IMR-90 (cell line): ENCODE measurements at regions not wholly inside any gene's neighbourhood (a gene's known extent, or its start where the extent isn't known, plus 50 kb on each side); places are given as distances from the start of the nearest gene placed in this dataset.

Source experiments
- ATAC-seq: fragments of 200-7000 bp; cut with Tn5 transposase; 2 replicates; pipeline ENCODE4 v1.9.1; 2020; ENCODE audit warnings: low read depth, mild to moderate bottlenecking, moderate library complexity
- BruUV-seq: library from RNA; stranded (reverse); fragments of 400-500 nt; replicated peaks from 2 replicates; lab custom pipeline; 2021; lab: Mats Ljungman, UMichigan
- CTCF ChIA-PET: fragments of 300-600 bp; formaldehyde crosslinking; extraction: SDS; loops from one replicate; lab custom pipeline; 2021; ENCODE audit warnings: antibody characterized with exemption; lab: Yijun Ruan, JAX
- POLR2A ChIA-PET: fragments of 300-600 bp; sonication (Branson Sonifier 250); formaldehyde crosslinking; loops from one replicate; lab custom pipeline; 2022; ENCODE audit warnings: antibody characterized with exemption; ENCODE audit not compliant: unreplicated experiment; lab: Charles Lee
- DNase-seq: peaks from one replicate; pipeline ENCODE4 v3.0.0; 2013
- H2AFZ ChIP-seq: replicated peaks from 2 replicates; pipeline ENCODE3; 2013; ENCODE audit warnings: low read length, mild to moderate bottlenecking; ENCODE audit not compliant: poor library complexity
- H2AK5ac ChIP-seq: 2 replicates; pipeline ENCODE4 v1.6.1; 2013; ENCODE audit warnings: low read depth, low read length, inconsistent platforms
- H2AK9ac ChIP-seq: replicated peaks from 2 replicates; pipeline ENCODE3; 2013; ENCODE audit warnings: mild to moderate bottlenecking, low read depth, low read length, moderate library complexity; ENCODE audit not compliant: poor library complexity
- H2BK120ac ChIP-seq: 2 replicates; pipeline ENCODE4 v1.6.1; 2013; ENCODE audit warnings: low read depth, low read length, inconsistent platforms
- H2BK15ac ChIP-seq: 3 replicates; pipeline ENCODE4 v1.6.1; 2013; ENCODE audit warnings: low read depth, low read length, inconsistent platforms
- H2BK20ac ChIP-seq: 2 replicates; pipeline ENCODE4 v1.6.1; 2013; ENCODE audit warnings: low read depth, mild to moderate bottlenecking, inconsistent platforms, low read length, moderate library complexity
- H2BK5ac ChIP-seq: 2 replicates; pipeline ENCODE4 v1.6.1; 2013; ENCODE audit warnings: mild to moderate bottlenecking, low read depth, low read length, inconsistent platforms; ENCODE audit not compliant: poor library complexity, severe bottlenecking
- H3K14ac ChIP-seq: replicated peaks from 2 replicates; pipeline ENCODE4 v1.6.1; 2013; ENCODE audit warnings: low read depth, low read length, inconsistent platforms
- H3K18ac ChIP-seq: 2 replicates; pipeline ENCODE4 v1.6.1; 2013; ENCODE audit warnings: low read depth, low read length, control low read depth
- H3K23ac ChIP-seq: 2 replicates; pipeline ENCODE4 v1.6.1; 2013; ENCODE audit warnings: low read depth, low read length, inconsistent platforms
- H3K27ac ChIP-seq: 2 replicates; pipeline ENCODE4 v1.5.1; 2013; ENCODE audit warnings: mild to moderate bottlenecking, control low read depth, low read length; ENCODE audit not compliant: insufficient read depth
- H3K27me3 ChIP-seq: 2 replicates; pipeline ENCODE4 v1.6.1; 2013; ENCODE audit warnings: low read length; ENCODE audit not compliant: control insufficient read depth, insufficient read depth
- H3K36me3 ChIP-seq: 2 replicates; pipeline ENCODE4 v1.6.1; 2013; ENCODE audit warnings: low read length, mixed read lengths; ENCODE audit not compliant: control insufficient read depth, insufficient read depth
- H3K4ac ChIP-seq: 2 replicates; pipeline ENCODE4 v1.6.1; 2013; ENCODE audit warnings: low read depth, low read length, inconsistent platforms
- H3K4me1 ChIP-seq: 2 replicates; pipeline ENCODE4 v1.6.1; 2013; ENCODE audit warnings: low read length, mixed read lengths; ENCODE audit not compliant: control insufficient read depth, insufficient read depth
- H3K4me2 ChIP-seq: 2 replicates; pipeline ENCODE4 v1.6.1; 2013; ENCODE audit warnings: low read depth, mild to moderate bottlenecking, control low read depth, low read length, moderate library complexity
- H3K4me3 ChIP-seq: 2 replicates; pipeline ENCODE4 v1.5.1; 2013; ENCODE audit warnings: low read depth, mild to moderate bottlenecking, control low read depth, low read length, moderate library complexity; ENCODE audit not compliant: insufficient read depth
- H3K56ac ChIP-seq: 2 replicates; pipeline ENCODE4 v1.6.1; 2013; ENCODE audit warnings: low read length, inconsistent platforms; ENCODE audit not compliant: insufficient read depth; ENCODE audit errors: extremely low read depth
- H3K79me1 ChIP-seq, 2 experiments: 2 replicates each; pipeline ENCODE4 v1.6.1; 2013; ENCODE audit warnings: low read length in 2 of 2, inconsistent platforms in 1 of 2, low read depth in 1 of 2
- H3K9ac ChIP-seq: 2 replicates; pipeline ENCODE4 v1.6.1; 2013; ENCODE audit warnings: low read depth, low read length, control low read depth
- H3K9me1 ChIP-seq: 2 replicates; pipeline ENCODE4 v1.6.1; 2013; ENCODE audit warnings: low read length, inconsistent platforms; ENCODE audit not compliant: insufficient read depth
- H3K9me3 ChIP-seq: 2 replicates; pipeline ENCODE4 v1.6.1; 2013; ENCODE audit warnings: low read length; ENCODE audit not compliant: control insufficient read depth, insufficient read depth
- H4K20me1 ChIP-seq: 2 replicates; pipeline ENCODE4 v1.6.1; 2013; ENCODE audit warnings: low read length, inconsistent platforms; ENCODE audit not compliant: insufficient read depth
- H4K5ac ChIP-seq: 2 replicates; pipeline ENCODE4 v1.6.1; 2013; ENCODE audit warnings: mild to moderate bottlenecking, low read depth, low read length, control low read depth
- H4K8ac ChIP-seq, 2 experiments: 2 replicates each; pipeline ENCODE4 v1.6.1; 2013; ENCODE audit warnings: low read depth in 2 of 2, low read length in 2 of 2, control low read depth in 1 of 2, inconsistent platforms in 1 of 2
- H4K91ac ChIP-seq: 2 replicates; pipeline ENCODE4 v1.6.1; 2013; ENCODE audit warnings: low read depth, low read length, inconsistent platforms; ENCODE audit not compliant: insufficient read depth
- BHLHE40 ChIP-seq: fragments of 150-350 bp; IDR thresholded peaks from 2 replicates; pipeline ENCODE4 v1.6.1; 2016; ENCODE audit warnings: mild to moderate bottlenecking, low read depth, low read length
- CHD1 ChIP-seq: IDR thresholded peaks from 2 replicates; pipeline ENCODE4 v1.6.1; 2012; ENCODE audit warnings: low read depth, low read length, improper control_type of control experiment
- ELK1 ChIP-seq: fragments of 150-350 bp; IDR thresholded peaks from 2 replicates; pipeline ENCODE4 v1.6.1; 2016; ENCODE audit warnings: low read depth, mild to moderate bottlenecking, low read length, moderate library complexity, borderline replicate concordance
- FOS ChIP-seq: fragments of 150-350 bp; IDR thresholded peaks from 2 replicates; pipeline ENCODE4 v1.6.1; 2016; ENCODE audit warnings: low read depth, low read length
- RAD21 ChIP-seq: IDR thresholded peaks from 2 replicates; pipeline ENCODE4 v1.6.1; 2012; ENCODE audit warnings: low read length, improper control_type of control experiment
- RCOR1 ChIP-seq: IDR thresholded peaks from 2 replicates; pipeline ENCODE4 v1.6.1; 2012; ENCODE audit warnings: mild to moderate bottlenecking, low read length, improper control_type of control experiment; ENCODE audit not compliant: insufficient replicate concordance
- WGBS, 2 experiments: methylation state at CpG; one replicate each; pipeline versions ENCODE4 v1.1.5 to v1.1.7; 2013; ENCODE audit warnings: missing lambda C conversion rate in 2 of 2; ENCODE audit not compliant: insufficient read length in 1 of 2; ENCODE audit errors: extremely low coverage in 2 of 2; 5-methylcytosine and 5-hydroxymethylcytosine counted together
- dilution Hi-C: fragments of 300-500 bp; cut with HindIII; formaldehyde crosslinking; loops from one replicate; pipeline ENCODE4 v1.14.3; 2018; ENCODE audit warnings: low sequenced_read_pairs; ENCODE audit not compliant: unreplicated experiment
- in situ Hi-C: fragments of 300-500 bp; cut with MboI; formaldehyde crosslinking; loops from 3 replicates; pipeline ENCODE4 v1.14.3; 2019; ENCODE audit warnings: low sequenced_read_pairs, inconsistent platforms, mixed read lengths
- intact Hi-C: fragments of 100-400 bp; cut with micrococcal nuclease; formaldehyde crosslinking; loops from 2 replicates; pipeline ENCODE4 v1.10.0; 2022

- TF ChIP-seq ELK1, result no peak
These were observed 93.2 kb upstream of the MBNL1 start (continued) for GRCh38 chr3:152175528-152175889.

- H2BK20ac ChIP-seq, result peak overlapping the region; percentile 30; the same call in 1 of the 2 replicates
- ATAC-seq, result peak; percentile 61
- peak overlapping the region; percentile 10; the same call in 1 of the 2 replicates for H3K14ac ChIP-seq
- no peaks in the 10 kb centered on the region for H3K9me3 ChIP-seq
- no CpG with 5 or more reads among the region's 2 CpGs for WGBS, 2 experiments
- H4K91ac ChIP-seq, result no peak overlapping the region
- no peak overlapping the region for H3K23ac ChIP-seq
- H3K9ac ChIP-seq, result peak overlapping the region; percentile 60; the same call in 1 of the 2 replicates
- peak overlapping the region; percentile 82 for H2BK5ac ChIP-seq
- H4K5ac ChIP-seq, result peak overlapping the region; percentile 20; the same call in 1 of the 2 replicates
- H3K27me3 ChIP-seq, result no peaks in the 10 kb centered on the region
- no peak overlapping the region; a peak in 1 of 4 replicates for H4K8ac ChIP-seq
- no peaks in the 10 kb centered on the region for H4K20me1 ChIP-seq
- in situ Hi-C loops, result no loop called here
- H3K79me1 ChIP-seq, result peaks cover 0 to 6% of the 10 kb centered on the region in 2 experiments; a peak in 1 of 4 replicates
- H3K36me3 ChIP-seq, result no peaks in the 10 kb centered on the region
- H3K4me3 ChIP-seq, result no peak overlapping the region
- ChIA-PET CTCF (no interaction called here), POLR2A (interaction anchor here (0.6 kb wide), 1 partner anchor 149 kb away, joined by 3 read pairs; no protein-coding TSS in a partner anchor)
- TF ChIP-seq RCOR1 (no peak), FOS (no peak), CHD1 (no peak), RAD21 (no peak), ELK1 (no peak), BHLHE40 (no peak)
- H2AK9ac ChIP-seq, result no peak overlapping the region
- H3K18ac ChIP-seq, result peak overlapping the region; percentile 64; the same call in 1 of the 2 replicates
- peak; percentile 31 for DNase-seq
- no peak overlapping the region for H2AK5ac ChIP-seq
- H3K27ac ChIP-seq, result no peak overlapping the region
- intact Hi-C loops, result loop anchor here (5.0 kb wide), 1 partner anchor 91 kb away; the partner anchor contains the start of gene MBNL1
- H2BK120ac ChIP-seq, result peak overlapping the region; percentile 84; the same call in 1 of the 2 replicates
- H2BK15ac ChIP-seq, result no peak overlapping the region
- H3K56ac ChIP-seq, result peak overlapping the region; percentile 44; the same call in 1 of the 2 replicates
- no peak overlapping the region for H2AFZ ChIP-seq
- dilution Hi-C loops, result no loop called here
- peak overlapping the region; percentile 88; the same call in 1 of the 2 replicates for H3K4me2 ChIP-seq
- H3K4me1 ChIP-seq, result peaks cover 13% of the 10 kb centered on the region; the same call in 1 of the 2 replicates
- no TSS peak for BruUV-seq
- H3K9me1 ChIP-seq, result 0 out of 2 replicates have a peak, but pooled peaks cover 3% of the 10 kb centered on the region
- no peak overlapping the region for H3K4ac ChIP-seq
These were observed 92.5 kb upstream of the MBNL1 start for GRCh38 chr3:152176241-152176640.
